SU-DHL-6 (cell line): ENCODE measurements at regions not wholly inside any gene's neighbourhood (a gene's known extent, or its start where the extent isn't known, plus 50 kb on each side); places are given as distances from the start of the nearest gene placed in this dataset.

Source experiments
- H2AFZ ChIP-seq: fragments of 200-600 bp; sonication (generic); 2 replicates; pipeline ENCODE4 v1.6.1; 2014; ENCODE audit warnings: low read depth, mild to moderate bottlenecking, moderate library complexity, mixed read lengths, antibody characterized with exemption, low read length; ENCODE audit not compliant: severe bottlenecking
- H3F3A ChIP-seq: fragments of 200-600 bp; shearing (Covaris generic); 2 replicates; pipeline ENCODE4 v1.6.0; 2016; ENCODE audit warnings: antibody characterized with exemption, mild to moderate bottlenecking; ENCODE audit not compliant: insufficient read depth
- H3K27ac ChIP-seq: fragments of 200-600 bp; sonication (generic); 2 replicates; pipeline ENCODE4 v1.5.1; 2016; ENCODE audit warnings: low read depth, mild to moderate bottlenecking, low read length, moderate library complexity, mixed read lengths
- H3K27me3 ChIP-seq: fragments of 200-600 bp; sonication (generic), shearing (Covaris generic); 2 replicates; pipeline ENCODE4 v1.6.0; 2014; ENCODE audit warnings: mild to moderate bottlenecking, low read length
- H3K36me3 ChIP-seq: fragments of 200-600 bp; sonication (generic); 2 replicates; pipeline ENCODE4 v1.6.1; 2014; ENCODE audit warnings: mild to moderate bottlenecking, low read length, mixed read lengths
- H3K4me2 ChIP-seq: fragments of 300-600, 200-600 bp; shearing (Covaris generic), sonication (generic); 2 replicates; pipeline ENCODE4 v1.6.0; 2014; ENCODE audit warnings: low read length, low read depth, mild to moderate bottlenecking; ENCODE audit not compliant: poor library complexity, severe bottlenecking
- H3K4me3 ChIP-seq: fragments of 200-600 bp; sonication (generic); 2 replicates; pipeline ENCODE4 v1.5.1; 2014; ENCODE audit warnings: antibody characterized with exemption, low read length, mild to moderate bottlenecking, mixed read lengths; ENCODE audit not compliant: insufficient read depth, poor library complexity, severe bottlenecking
- H3K79me2 ChIP-seq: fragments of 200-600 bp; sonication (generic); 2 replicates; pipeline ENCODE4 v1.6.1; 2014; ENCODE audit warnings: mild to moderate bottlenecking, low read length, moderate library complexity; ENCODE audit not compliant: insufficient read depth
- H3K9ac ChIP-seq: fragments of 200-600 bp; sonication (generic); 2 replicates; pipeline ENCODE4 v1.7.0; 2014; ENCODE audit warnings: mild to moderate bottlenecking, low read length
- H3K9me2 ChIP-seq: fragments of 200-600 bp; sonication (generic); replicated peaks from 2 replicates; pipeline ENCODE4 v1.6.1; 2014; ENCODE audit warnings: low read length; ENCODE audit not compliant: insufficient read depth
- H3K9me3 ChIP-seq: fragments of 200-600 bp; sonication (generic); 2 replicates; pipeline ENCODE4 v1.6.1; 2014; ENCODE audit warnings: low read length, mixed read lengths; ENCODE audit not compliant: insufficient read depth
- H4K20me1 ChIP-seq: fragments of 200-600 bp; sonication (generic); 2 replicates; pipeline ENCODE4 v1.6.1; 2014; ENCODE audit warnings: low read depth, mild to moderate bottlenecking, antibody characterized with exemption, low read length, moderate library complexity, mixed read lengths
- EZH2phosphoT487 ChIP-seq: fragments of 200-600 bp; sonication (generic), shearing (Covaris generic); conservative IDR thresholded peaks from 2 replicates; pipeline ENCODE4 v1.6.1; 2018; ENCODE audit warnings: mild to moderate bottlenecking, antibody characterized with exemption, low read length, moderate library complexity, mixed read lengths
- TF ChIP-seq, protein P1 (sequence below): fragments of 200-600 bp; sonication (generic); IDR thresholded peaks from one replicate; pipeline ENCODE4 v1.5.1; 2017; ENCODE audit warnings: antibody characterized with exemption, mild to moderate bottlenecking, low read length, moderate library complexity; ENCODE audit not compliant: insufficient read depth, poor library complexity, severe bottlenecking

DNA sequence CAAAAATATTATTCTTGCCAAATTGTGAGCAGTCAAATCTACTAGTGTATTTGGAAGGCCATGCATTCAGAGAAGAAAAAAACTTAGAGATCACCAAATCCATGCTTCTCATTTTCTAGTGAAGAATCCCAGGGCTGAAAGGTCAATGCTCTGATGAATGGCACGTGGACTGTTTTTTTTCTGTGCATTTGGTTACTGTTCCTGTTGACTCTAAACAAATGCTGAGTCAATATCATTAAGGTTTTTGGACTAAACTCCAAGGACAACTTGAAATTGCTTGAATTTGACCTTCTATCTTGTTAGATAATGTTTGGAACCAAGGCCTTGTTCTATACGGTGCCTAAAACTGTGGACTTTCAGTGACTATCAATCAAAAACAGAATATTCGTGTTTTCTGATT is 142.2 kb downstream of the OSTF1 start:
- Histone ChIP-seq H3K4me3 (no peak overlapping the region), H3F3A (no peaks in the 10 kb centered on the region), H4K20me1 (no peaks in the 10 kb centered on the region), H2AFZ (no peak overlapping the region), H3K4me2 (no peak overlapping the region), H3K9me3 (peaks cover 7% of the 10 kb centered on the region; the same call in 1 of the 2 replicates), H3K9me2 (no peaks in the 10 kb centered on the region), H3K36me3 (no peaks in the 10 kb centered on the region), H3K79me2 (no peaks in the 10 kb centered on the region), H3K9ac (no peak overlapping the region), H3K27me3 (no peaks in the 10 kb centered on the region), H3K27ac (no peak overlapping the region)
- TF ChIP-seq, protein P1, sequence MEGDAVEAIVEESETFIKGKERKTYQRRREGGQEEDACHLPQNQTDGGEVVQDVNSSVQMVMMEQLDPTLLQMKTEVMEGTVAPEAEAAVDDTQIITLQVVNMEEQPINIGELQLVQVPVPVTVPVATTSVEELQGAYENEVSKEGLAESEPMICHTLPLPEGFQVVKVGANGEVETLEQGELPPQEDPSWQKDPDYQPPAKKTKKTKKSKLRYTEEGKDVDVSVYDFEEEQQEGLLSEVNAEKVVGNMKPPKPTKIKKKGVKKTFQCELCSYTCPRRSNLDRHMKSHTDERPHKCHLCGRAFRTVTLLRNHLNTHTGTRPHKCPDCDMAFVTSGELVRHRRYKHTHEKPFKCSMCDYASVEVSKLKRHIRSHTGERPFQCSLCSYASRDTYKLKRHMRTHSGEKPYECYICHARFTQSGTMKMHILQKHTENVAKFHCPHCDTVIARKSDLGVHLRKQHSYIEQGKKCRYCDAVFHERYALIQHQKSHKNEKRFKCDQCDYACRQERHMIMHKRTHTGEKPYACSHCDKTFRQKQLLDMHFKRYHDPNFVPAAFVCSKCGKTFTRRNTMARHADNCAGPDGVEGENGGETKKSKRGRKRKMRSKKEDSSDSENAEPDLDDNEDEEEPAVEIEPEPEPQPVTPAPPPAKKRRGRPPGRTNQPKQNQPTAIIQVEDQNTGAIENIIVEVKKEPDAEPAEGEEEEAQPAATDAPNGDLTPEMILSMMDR = no peak
- TF ChIP-seq EZH2phosphoT487 = no peak

GRCh38 chr9:75231167-75231566 is 142.9 kb downstream of the OSTF1 start:
- H3K4me3 ChIP-seq = no peak overlapping the region
- no peaks in the 10 kb centered on the region for H3K79me2 ChIP-seq
- TF ChIP-seq EZH2phosphoT487 = no peak
- TF ChIP-seq, protein P1 = no peak
- no peaks in the 10 kb centered on the region for H3F3A ChIP-seq
- H3K27me3 ChIP-seq = no peaks in the 10 kb centered on the region
- H4K20me1 ChIP-seq = no peaks in the 10 kb centered on the region
- no peak overlapping the region for H2AFZ ChIP-seq
- no peak overlapping the region for H3K4me2 ChIP-seq
- peaks cover 14% of the 10 kb centered on the region; the same call in 1 of the 2 replicates for H3K9me3 ChIP-seq
- H3K9me2 ChIP-seq = no peaks in the 10 kb centered on the region
- no peak overlapping the region for H3K9ac ChIP-seq
- no peaks in the 10 kb centered on the region for H3K36me3 ChIP-seq
- no peak overlapping the region for H3K27ac ChIP-seq

- Histone ChIP-seq H3K9me3 (peaks cover 16% of the 10 kb centered on the region; the same call in 1 of the 2 replicates), H3K27ac (no peak overlapping the region), H3F3A (no peaks in the 10 kb centered on the region), H3K9ac (no peak overlapping the region), H3K4me2 (no peak overlapping the region), H4K20me1 (no peaks in the 10 kb centered on the region), H3K4me3 (no peak overlapping the region), H3K27me3 (no peaks in the 10 kb centered on the region), H3K9me2 (no peaks in the 10 kb centered on the region), H2AFZ (no peak overlapping the region), H3K36me3 (no peaks in the 10 kb centered on the region), H3K79me2 (no peaks in the 10 kb centered on the region)
- no peak for TF ChIP-seq EZH2phosphoT487
- TF ChIP-seq, protein P1 = no peak
Observed at GRCh38 chr9:75233011-75233410, 144.7 kb downstream of the OSTF1 start.

DNA sequence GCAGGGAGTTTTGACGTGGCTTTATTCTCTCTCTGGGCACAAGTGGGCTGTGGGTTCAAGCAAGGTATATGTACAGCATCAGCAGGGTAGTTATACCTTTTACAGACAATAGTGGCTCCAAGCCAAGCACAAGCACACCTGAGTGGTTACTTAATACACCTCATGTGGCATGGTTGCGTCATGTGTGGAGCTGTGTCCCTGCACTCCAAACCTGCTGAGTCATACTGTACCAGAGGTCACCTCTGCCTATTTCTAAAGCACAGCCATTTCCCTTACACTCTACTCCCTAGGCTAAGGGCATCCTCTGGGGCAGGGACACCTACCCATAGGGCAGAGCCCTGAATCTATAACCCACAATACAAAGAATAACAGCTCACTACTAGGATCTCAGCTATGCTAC is 147.3 kb downstream of the OSTF1 start:
- Histone ChIP-seq H3K36me3 (no peaks in the 10 kb centered on the region), H3K27me3 (no peaks in the 10 kb centered on the region), H4K20me1 (no peaks in the 10 kb centered on the region), H3F3A (no peaks in the 10 kb centered on the region), H3K4me3 (no peak overlapping the region), H3K4me2 (no peak overlapping the region), H3K79me2 (no peaks in the 10 kb centered on the region), H3K27ac (no peak overlapping the region), H2AFZ (no peak overlapping the region), H3K9me3 (peaks cover 16% of the 10 kb centered on the region; the same call in 1 of the 2 replicates), H3K9ac (no peak overlapping the region), H3K9me2 (no peaks in the 10 kb centered on the region)
- TF ChIP-seq EZH2phosphoT487 = no peak
- TF ChIP-seq, protein P1 = no peak
